ENCODE measurements at regions not wholly inside any gene's neighbourhood (a gene's known extent, or its start where the extent isn't known, plus 50 kb on each side); places are given as distances from the start of the nearest gene placed in this dataset.
"Not testable (repeated sequence)": the region's sequence is repeated elsewhere in the genome, so short reads cannot be mapped to it uniquely, and the experiment has no call there.

DNA sequence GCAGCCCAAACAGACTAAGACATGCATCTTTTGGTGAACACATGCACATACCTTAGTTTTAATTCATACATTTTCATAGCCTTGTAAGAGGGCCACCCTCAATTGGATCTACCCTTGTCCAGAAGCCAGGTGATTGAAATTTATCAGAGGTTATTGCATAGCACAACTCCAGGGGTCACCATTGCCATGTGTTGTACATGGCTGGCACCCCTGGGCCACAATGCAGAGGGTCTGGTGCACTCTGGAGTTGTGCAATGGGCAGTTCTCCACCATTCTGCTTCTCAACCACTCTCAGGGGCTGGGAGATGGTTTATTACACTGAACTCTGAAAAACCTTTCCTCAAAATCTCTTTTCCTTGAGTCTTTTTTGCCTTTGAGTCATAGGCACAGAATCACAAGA lies 184.4 kb upstream of the CXorf66 start:
- TF ChIP-seq SUZ12 (IDR thresholded peaks at IDR 0.05) (no peak), HDGF (IDR thresholded peaks at IDR 0.05; ENCODE audit: borderline replicate concordance) (no peak), SP1 (IDR thresholded peaks at IDR 0.05) (no peak)
- POLR2A ChIA-PET: no interaction called here
- DNase-seq (ENCODE audit: extremely low spot score): no peak
- CTCF ChIA-PET: no interaction called here

DNA sequence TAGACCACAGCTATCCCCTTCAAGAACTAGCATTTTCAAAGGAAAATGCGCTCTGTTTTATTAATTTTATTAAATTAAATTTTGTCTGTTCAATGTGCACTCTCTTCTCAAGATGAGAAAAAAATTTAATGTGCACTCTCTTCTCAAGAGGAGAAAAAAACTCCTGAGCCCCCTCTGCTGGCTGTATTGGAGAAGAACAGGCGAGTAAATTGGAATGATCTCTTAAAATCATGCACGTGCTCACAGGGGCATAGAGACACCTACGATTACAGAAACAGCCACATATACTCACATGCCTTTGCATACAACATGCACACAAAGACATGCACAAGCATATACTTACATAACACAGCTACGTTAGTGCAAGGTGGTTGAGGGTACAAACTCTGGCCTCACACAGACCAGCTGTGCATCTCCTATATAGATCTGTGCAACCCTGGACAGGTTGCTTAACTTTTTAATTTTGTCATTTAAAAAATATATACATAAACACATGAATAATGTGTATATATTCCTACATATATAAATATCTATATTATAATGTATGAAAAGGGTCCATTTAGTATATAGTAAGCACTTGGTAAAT lies 176.2 kb upstream of the CXorf66 start:
- peak; percentile 64 for DNase-seq (ENCODE audit: extremely low spot score)
- TF ChIP-seq BHLHE40 (IDR thresholded peaks at IDR 0.05; ENCODE audit: borderline replicate concordance) (no peak), ARNT (IDR thresholded peaks at IDR 0.05) (no peak), HDGF (IDR thresholded peaks at IDR 0.05; ENCODE audit: borderline replicate concordance) (no peak), SP1 (IDR thresholded peaks at IDR 0.05) (no peak)
- ChIA-PET POLR2A (interaction anchor here (0.6 kb wide), 1 partner anchor 469 kb away, joined by 3 read pairs; no protein-coding TSS in a partner anchor), CTCF (interaction anchor here (0.7 to 1.0 kb wide), 3 partner anchors 23 to 98 kb away, joined by 3 to 9 read pairs (median 3); no protein-coding TSS in a partner anchor)

- CTCF ChIA-PET; POLR2A ChIA-PET; DNase-seq (ENCODE audit: extremely low spot score): not testable (repeated sequence)
Observed at GRCh38 chrX:140138492-140138891, 173.2 kb upstream of the CXorf66 start.

- DNase-seq (ENCODE audit: extremely low spot score); POLR2A ChIA-PET: not testable (repeated sequence)
Observed at GRCh38 chrX:140138065-140138464, 172.7 kb upstream of the CXorf66 start.

DNA sequence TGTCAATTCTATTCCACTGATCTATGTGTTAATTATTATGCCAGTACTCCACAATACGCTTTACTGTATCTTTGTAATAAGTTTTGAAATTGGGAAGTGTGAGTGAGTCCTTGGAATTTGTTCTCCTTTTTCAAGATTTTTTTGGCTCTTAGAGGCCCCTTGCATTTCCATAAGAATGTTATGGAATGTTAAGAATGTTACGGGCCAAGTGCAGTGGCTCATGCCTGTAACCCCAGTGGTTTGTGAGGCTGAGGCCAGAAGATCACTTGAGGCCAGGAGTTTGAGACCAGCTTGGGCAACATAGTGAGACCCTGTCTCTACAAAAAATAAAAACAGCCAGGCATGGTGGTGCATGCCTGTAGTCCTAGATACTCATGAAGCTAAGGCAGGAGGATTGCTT lies 167.6 kb upstream of the CXorf66 start:
- TF ChIP-seq FOXK2 (IDR thresholded peaks at IDR 0.05) (no peak), ARNT (IDR thresholded peaks at IDR 0.05) (no peak), SUZ12 (IDR thresholded peaks at IDR 0.05) (no peak), ZNF384 (IDR thresholded peaks at IDR 0.05) (no peak), L3MBTL2 (conservative IDR thresholded peaks at IDR 0.05) (no peak), SP1 (IDR thresholded peaks at IDR 0.05) (no peak), NFRKB (IDR thresholded peaks at IDR 0.05) (no peak), CTBP1 (IDR thresholded peaks at IDR 0.05; ENCODE audit: borderline replicate concordance) (no peak), HDGF (IDR thresholded peaks at IDR 0.05; ENCODE audit: borderline replicate concordance) (no peak), PKNOX1 (IDR thresholded peaks at IDR 0.05) (no peak), BHLHE40 (IDR thresholded peaks at IDR 0.05; ENCODE audit: borderline replicate concordance) (no peak), LEF1 (IDR thresholded peaks at IDR 0.05; ENCODE audit: borderline replicate concordance) (no peak)
- no peak for DNase-seq (ENCODE audit: extremely low spot score)
- CTCF ChIA-PET: no interaction called here
- POLR2A ChIA-PET: no interaction called here

More at GRCh38 chrX:140138065-140138464, 172.7 kb upstream of the CXorf66 start:
- CTCF ChIA-PET: not testable (repeated sequence)

- POLR2A ChIA-PET: no interaction called here
- no peak for TF ChIP-seq SUZ12 (IDR thresholded peaks at IDR 0.05)
- TF ChIP-seq FOXA1 (IDR thresholded peaks at IDR 0.05): no peak
- no peak for TF ChIP-seq ELF4 (IDR thresholded peaks at IDR 0.05)
- no peak for TF ChIP-seq PKNOX1 (IDR thresholded peaks at IDR 0.05)
- no peak for TF ChIP-seq FOXK2 (IDR thresholded peaks at IDR 0.05)
- no peak for TF ChIP-seq ARNT (IDR thresholded peaks at IDR 0.05)
- no peak for TF ChIP-seq HDGF (IDR thresholded peaks at IDR 0.05; ENCODE audit: borderline replicate concordance)
- no peak for TF ChIP-seq ZNF384 (IDR thresholded peaks at IDR 0.05)
- no peak for TF ChIP-seq LEF1 (IDR thresholded peaks at IDR 0.05; ENCODE audit: borderline replicate concordance)
- no peak for TF ChIP-seq L3MBTL2 (conservative IDR thresholded peaks at IDR 0.05)
- no peak for TF ChIP-seq TARDBP (IDR thresholded peaks at IDR 0.05)
- TF ChIP-seq SP1 (IDR thresholded peaks at IDR 0.05): no peak
- TF ChIP-seq BHLHE40 (IDR thresholded peaks at IDR 0.05; ENCODE audit: borderline replicate concordance): no peak
- TF ChIP-seq NFRKB (IDR thresholded peaks at IDR 0.05): no peak
- CTCF ChIA-PET: no interaction called here
- peak; percentile 13 for DNase-seq (ENCODE audit: extremely low spot score)
Observed at GRCh38 chrX:140123446-140123845, 158.1 kb upstream of the CXorf66 start.

GRCh38 chrX:140114059-140114458 lies 148.7 kb upstream of the CXorf66 start:
- POLR2A ChIA-PET; DNase-seq (ENCODE audit: extremely low spot score); CTCF ChIA-PET: not testable (repeated sequence)

GRCh38 chrX:140110081-140110650 lies 144.8 kb upstream of the CXorf66 start:
- DNase-seq (ENCODE audit: extremely low spot score): no peak
- no peak for TF ChIP-seq SP1 (IDR thresholded peaks at IDR 0.05)
- TF ChIP-seq NFRKB (IDR thresholded peaks at IDR 0.05): no peak
- CTCF ChIA-PET: interaction anchor here (0.7 kb wide), 1 partner anchor 60 kb away, joined by 5 read pairs; no protein-coding TSS in a partner anchor
- POLR2A ChIA-PET: no interaction called here

DNA sequence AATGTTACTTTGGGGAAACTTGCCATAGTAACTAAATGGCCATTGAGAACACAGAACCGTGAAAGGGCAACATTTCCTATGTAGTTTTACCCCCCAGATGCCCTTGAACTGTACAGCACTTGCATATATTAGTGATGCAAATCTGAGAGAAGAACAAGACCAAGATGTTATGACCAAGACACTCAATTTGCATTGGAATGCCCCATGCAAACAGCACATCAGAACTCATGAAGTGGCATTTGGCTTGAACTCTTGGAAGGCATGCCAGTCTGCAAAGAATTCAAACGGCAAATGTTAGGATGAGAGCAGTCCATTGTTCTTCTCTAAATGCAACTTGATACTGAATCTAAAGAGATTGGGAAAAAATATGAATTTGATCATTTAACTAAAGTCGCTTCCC lies 139.4 kb upstream of the CXorf66 start:
- TF ChIP-seq ZNF384 (IDR thresholded peaks at IDR 0.05) (no peak), TARDBP (IDR thresholded peaks at IDR 0.05) (no peak), ARNT (IDR thresholded peaks at IDR 0.05) (no peak), PKNOX1 (IDR thresholded peaks at IDR 0.05) (no peak), LEF1 (IDR thresholded peaks at IDR 0.05; ENCODE audit: borderline replicate concordance) (no peak), CTBP1 (IDR thresholded peaks at IDR 0.05; ENCODE audit: borderline replicate concordance) (no peak), FOXA1 (IDR thresholded peaks at IDR 0.05) (no peak), SP1 (IDR thresholded peaks at IDR 0.05) (no peak), FOXK2 (IDR thresholded peaks at IDR 0.05) (no peak), ELF4 (IDR thresholded peaks at IDR 0.05) (no peak), SUZ12 (IDR thresholded peaks at IDR 0.05) (no peak), FOXM1 (IDR thresholded peaks at IDR 0.05; ENCODE audit: borderline replicate concordance) (no peak), NFRKB (IDR thresholded peaks at IDR 0.05) (no peak), L3MBTL2 (conservative IDR thresholded peaks at IDR 0.05) (no peak), HDGF (IDR thresholded peaks at IDR 0.05; ENCODE audit: borderline replicate concordance) (no peak), BHLHE40 (IDR thresholded peaks at IDR 0.05; ENCODE audit: borderline replicate concordance) (no peak)
- ChIA-PET POLR2A (no interaction called here), CTCF (no interaction called here)
- no peak for DNase-seq (ENCODE audit: extremely low spot score)

Data from HEK293T (cell line).